ENCODE measurements at regions not wholly inside any gene's neighbourhood (a gene's known extent, or its start where the extent isn't known, plus 50 kb on each side); places are given as distances from the start of the nearest gene placed in this dataset.

DNA sequence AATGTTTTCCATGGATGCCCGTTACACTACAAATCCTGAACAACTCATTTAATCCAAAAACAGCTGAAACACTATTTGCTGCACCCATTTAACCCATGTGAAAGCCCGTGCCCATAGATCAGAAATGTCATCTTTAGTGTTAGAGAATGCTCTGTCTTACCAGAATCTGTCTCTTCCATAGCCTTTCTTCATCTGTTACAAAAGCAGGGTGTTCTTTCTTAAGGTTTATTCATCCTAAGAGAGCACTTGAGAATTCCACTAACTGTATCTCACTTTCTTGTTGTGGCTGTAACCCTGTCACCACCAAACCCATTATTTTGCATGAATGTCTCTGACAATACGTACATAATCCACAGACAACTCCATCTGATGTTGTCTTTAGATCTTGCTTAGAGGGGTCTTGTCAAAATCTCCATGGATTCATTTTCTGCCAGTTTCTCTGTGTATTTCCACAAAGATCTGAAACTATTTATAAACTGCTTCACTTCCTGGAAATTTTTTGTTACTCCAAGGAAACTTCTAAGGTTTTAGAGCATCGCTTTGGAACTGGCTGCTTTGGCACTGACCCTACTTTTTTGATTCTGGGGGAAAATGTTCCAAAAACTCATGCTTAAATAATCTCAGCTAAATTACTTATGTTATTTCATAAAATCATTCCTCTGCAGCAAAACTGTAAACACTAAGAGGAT lies 167.8 kb upstream of the CCDC54 start:
- Histone ChIP-seq H3K9me3 (ENCODE audit: control insufficient read depth in 4 of 4, low read length in 3 of 4) (no peaks in the 10 kb centered on the region), H3K4me1 (ENCODE audit: control insufficient read depth in 4 of 4, insufficient read depth in 4 of 4, low read length in 3 of 4) (no peaks in the 10 kb centered on the region)

DNA sequence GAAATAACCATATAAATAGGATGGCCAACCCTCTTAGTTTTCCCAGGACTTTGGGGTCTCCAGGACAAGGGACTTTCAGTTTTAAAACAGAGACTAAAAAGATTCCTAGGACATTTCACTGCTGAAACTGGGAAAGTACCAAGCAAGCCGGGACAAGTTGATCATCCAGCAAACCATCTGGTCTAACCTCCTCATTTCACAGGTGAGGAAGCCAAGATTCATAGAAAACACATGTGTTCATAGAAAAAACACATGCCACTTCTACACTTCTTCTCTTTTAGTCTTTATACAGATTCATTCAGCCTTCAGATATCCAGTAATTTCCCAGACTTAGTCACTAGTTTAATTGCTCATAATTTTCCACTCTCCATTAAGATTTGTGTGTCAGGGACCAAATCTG lies 165.6 kb upstream of the CCDC54 start:
- 88% methylated on average over 1 of the region's 1 CpG for WGBS
- no peaks in the 10 kb centered on the region for H3K9me3 ChIP-seq (ENCODE audit: control insufficient read depth in 4 of 4, low read length in 3 of 4)
- H3K9ac ChIP-seq (ENCODE audit: low read depth in 1 of 2, low read length in 2 of 2): no peak overlapping the region
- no peak overlapping the region for H3K4me3 ChIP-seq (ENCODE audit: low read depth in 1 of 3, low read length in 3 of 3)
- TF ChIP-seq JUND (IDR thresholded peaks at IDR 0.05): no peak
- TF ChIP-seq, protein P1, sequence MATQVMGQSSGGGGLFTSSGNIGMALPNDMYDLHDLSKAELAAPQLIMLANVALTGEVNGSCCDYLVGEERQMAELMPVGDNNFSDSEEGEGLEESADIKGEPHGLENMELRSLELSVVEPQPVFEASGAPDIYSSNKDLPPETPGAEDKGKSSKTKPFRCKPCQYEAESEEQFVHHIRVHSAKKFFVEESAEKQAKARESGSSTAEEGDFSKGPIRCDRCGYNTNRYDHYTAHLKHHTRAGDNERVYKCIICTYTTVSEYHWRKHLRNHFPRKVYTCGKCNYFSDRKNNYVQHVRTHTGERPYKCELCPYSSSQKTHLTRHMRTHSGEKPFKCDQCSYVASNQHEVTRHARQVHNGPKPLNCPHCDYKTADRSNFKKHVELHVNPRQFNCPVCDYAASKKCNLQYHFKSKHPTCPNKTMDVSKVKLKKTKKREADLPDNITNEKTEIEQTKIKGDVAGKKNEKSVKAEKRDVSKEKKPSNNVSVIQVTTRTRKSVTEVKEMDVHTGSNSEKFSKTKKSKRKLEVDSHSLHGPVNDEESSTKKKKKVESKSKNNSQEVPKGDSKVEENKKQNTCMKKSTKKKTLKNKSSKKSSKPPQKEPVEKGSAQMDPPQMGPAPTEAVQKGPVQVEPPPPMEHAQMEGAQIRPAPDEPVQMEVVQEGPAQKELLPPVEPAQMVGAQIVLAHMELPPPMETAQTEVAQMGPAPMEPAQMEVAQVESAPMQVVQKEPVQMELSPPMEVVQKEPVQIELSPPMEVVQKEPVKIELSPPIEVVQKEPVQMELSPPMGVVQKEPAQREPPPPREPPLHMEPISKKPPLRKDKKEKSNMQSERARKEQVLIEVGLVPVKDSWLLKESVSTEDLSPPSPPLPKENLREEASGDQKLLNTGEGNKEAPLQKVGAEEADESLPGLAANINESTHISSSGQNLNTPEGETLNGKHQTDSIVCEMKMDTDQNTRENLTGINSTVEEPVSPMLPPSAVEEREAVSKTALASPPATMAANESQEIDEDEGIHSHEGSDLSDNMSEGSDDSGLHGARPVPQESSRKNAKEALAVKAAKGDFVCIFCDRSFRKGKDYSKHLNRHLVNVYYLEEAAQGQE (IDR thresholded peaks at IDR 0.05): no peak
- TF ChIP-seq RAD21 (IDR thresholded peaks at IDR 0.05): no peak
- TF ChIP-seq, protein P2, sequence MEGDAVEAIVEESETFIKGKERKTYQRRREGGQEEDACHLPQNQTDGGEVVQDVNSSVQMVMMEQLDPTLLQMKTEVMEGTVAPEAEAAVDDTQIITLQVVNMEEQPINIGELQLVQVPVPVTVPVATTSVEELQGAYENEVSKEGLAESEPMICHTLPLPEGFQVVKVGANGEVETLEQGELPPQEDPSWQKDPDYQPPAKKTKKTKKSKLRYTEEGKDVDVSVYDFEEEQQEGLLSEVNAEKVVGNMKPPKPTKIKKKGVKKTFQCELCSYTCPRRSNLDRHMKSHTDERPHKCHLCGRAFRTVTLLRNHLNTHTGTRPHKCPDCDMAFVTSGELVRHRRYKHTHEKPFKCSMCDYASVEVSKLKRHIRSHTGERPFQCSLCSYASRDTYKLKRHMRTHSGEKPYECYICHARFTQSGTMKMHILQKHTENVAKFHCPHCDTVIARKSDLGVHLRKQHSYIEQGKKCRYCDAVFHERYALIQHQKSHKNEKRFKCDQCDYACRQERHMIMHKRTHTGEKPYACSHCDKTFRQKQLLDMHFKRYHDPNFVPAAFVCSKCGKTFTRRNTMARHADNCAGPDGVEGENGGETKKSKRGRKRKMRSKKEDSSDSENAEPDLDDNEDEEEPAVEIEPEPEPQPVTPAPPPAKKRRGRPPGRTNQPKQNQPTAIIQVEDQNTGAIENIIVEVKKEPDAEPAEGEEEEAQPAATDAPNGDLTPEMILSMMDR (IDR thresholded peaks at IDR 0.05; ENCODE audit: low read depth, low read length, missing input control): no peak
- no peak for TF ChIP-seq HNF4A (conservative IDR thresholded peaks at IDR 0.05)
- no peak for TF ChIP-seq EGR1 (IDR thresholded peaks at IDR 0.05; ENCODE audit: low read depth in 2 of 2)
- TF ChIP-seq YY1 (IDR thresholded peaks at IDR 0.05): no peak
- TF ChIP-seq FOXA1 (IDR thresholded peaks at IDR 0.05): no peak
- no peak for TF ChIP-seq SP1 (IDR thresholded peaks at IDR 0.05)
- TF ChIP-seq HNF4G (IDR thresholded peaks at IDR 0.05): no peak
- TF ChIP-seq, protein P3, sequence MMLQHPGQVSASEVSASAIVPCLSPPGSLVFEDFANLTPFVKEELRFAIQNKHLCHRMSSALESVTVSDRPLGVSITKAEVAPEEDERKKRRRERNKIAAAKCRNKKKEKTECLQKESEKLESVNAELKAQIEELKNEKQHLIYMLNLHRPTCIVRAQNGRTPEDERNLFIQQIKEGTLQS (IDR thresholded peaks at IDR 0.05): no peak
- TF ChIP-seq RXRA (IDR thresholded peaks at IDR 0.05): no peak
- TF ChIP-seq, protein P4, sequence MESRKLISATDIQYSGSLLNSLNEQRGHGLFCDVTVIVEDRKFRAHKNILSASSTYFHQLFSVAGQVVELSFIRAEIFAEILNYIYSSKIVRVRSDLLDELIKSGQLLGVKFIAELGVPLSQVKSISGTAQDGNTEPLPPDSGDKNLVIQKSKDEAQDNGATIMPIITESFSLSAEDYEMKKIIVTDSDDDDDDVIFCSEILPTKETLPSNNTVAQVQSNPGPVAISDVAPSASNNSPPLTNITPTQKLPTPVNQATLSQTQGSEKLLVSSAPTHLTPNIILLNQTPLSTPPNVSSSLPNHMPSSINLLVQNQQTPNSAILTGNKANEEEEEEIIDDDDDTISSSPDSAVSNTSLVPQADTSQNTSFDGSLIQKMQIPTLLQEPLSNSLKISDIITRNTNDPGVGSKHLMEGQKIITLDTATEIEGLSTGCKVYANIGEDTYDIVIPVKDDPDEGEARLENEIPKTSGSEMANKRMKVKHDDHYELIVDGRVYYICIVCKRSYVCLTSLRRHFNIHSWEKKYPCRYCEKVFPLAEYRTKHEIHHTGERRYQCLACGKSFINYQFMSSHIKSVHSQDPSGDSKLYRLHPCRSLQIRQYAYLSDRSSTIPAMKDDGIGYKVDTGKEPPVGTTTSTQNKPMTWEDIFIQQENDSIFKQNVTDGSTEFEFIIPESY (IDR thresholded peaks at IDR 0.05): no peak
- no peak for TF ChIP-seq GABPA (IDR thresholded peaks at IDR 0.05 in 1 of 2, conservative IDR thresholded peaks at IDR 0.05 in 1 of 2)
- TF ChIP-seq NR2F2 (IDR thresholded peaks at IDR 0.05): no peak
- no peak for TF ChIP-seq TAF1 (conservative IDR thresholded peaks at IDR 0.05)
- TF ChIP-seq, protein P5, sequence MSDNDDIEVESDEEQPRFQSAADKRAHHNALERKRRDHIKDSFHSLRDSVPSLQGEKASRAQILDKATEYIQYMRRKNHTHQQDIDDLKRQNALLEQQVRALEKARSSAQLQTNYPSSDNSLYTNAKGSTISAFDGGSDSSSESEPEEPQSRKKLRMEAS (IDR thresholded peaks at IDR 0.05): no peak
- DNase-seq (ENCODE audit: low spot score): no peak
- H3K27me3 ChIP-seq (ENCODE audit: control insufficient read depth in 4 of 4, insufficient read depth in 4 of 4, low read length in 3 of 4): no peaks in the 10 kb centered on the region
- no peaks in the 10 kb centered on the region for H3K36me3 ChIP-seq (ENCODE audit: control insufficient read depth in 4 of 4, insufficient read depth in 3 of 4, low read depth in 1 of 4, low read length in 3 of 4)
- H3K4me1 ChIP-seq (ENCODE audit: control insufficient read depth in 4 of 4, insufficient read depth in 4 of 4, low read length in 3 of 4): no peaks in the 10 kb centered on the region
- H3K27ac ChIP-seq (ENCODE audit: low read depth in 1 of 2, low read length in 2 of 2): no peak overlapping the region

More for the DNA sequence above, 167.8 kb upstream of the CCDC54 start:
- 77% methylated on average over 4 of the region's 4 CpGs for WGBS
- no peak for DNase-seq (ENCODE audit: low spot score)
- TF ChIP-seq FOXA2 (IDR thresholded peaks at IDR 0.05): no peak
- TF ChIP-seq, protein P4 (IDR thresholded peaks at IDR 0.05): no peak
- no peak for TF ChIP-seq FOXA1 (IDR thresholded peaks at IDR 0.05)
- no peak for TF ChIP-seq YY1 (IDR thresholded peaks at IDR 0.05)
- Histone ChIP-seq H3K9ac (ENCODE audit: low read depth in 1 of 2, low read length in 2 of 2) (no peak overlapping the region), H3K27ac (ENCODE audit: low read depth in 1 of 2, low read length in 2 of 2) (no peak overlapping the region), H3K27me3 (ENCODE audit: control insufficient read depth in 4 of 4, insufficient read depth in 4 of 4, low read length in 3 of 4) (no peaks in the 10 kb centered on the region), H3K36me3 (ENCODE audit: control insufficient read depth in 4 of 4, insufficient read depth in 3 of 4, low read depth in 1 of 4, low read length in 3 of 4) (no peaks in the 10 kb centered on the region), H3K4me3 (ENCODE audit: low read depth in 1 of 3, low read length in 3 of 3) (no peak overlapping the region)

Data from liver (tissue), 8 donors.